ENCODE measurements at regions not wholly inside any gene's neighbourhood (a gene's known extent, or its start where the extent isn't known, plus 50 kb on each side); places are given as distances from the start of the nearest gene placed in this dataset.

GRCh38 chr15:69673291-69673881 lies 220.8 kb downstream of the RPLP1 start:
- Histone ChIP-seq H2BK120ac (ENCODE audit: low read depth, low read length) (no peak overlapping the region), H3K14ac (replicated peaks; ENCODE audit: low read depth, low read length) (no peak overlapping the region), H3K23ac (ENCODE audit: low read depth, low read length) (no peak overlapping the region), H3K36me3 (ENCODE audit: control insufficient read depth, insufficient read depth, low read length) (no peaks in the 10 kb centered on the region), H3K79me1 (ENCODE audit: low read depth in 1 of 2, low read length in 2 of 2) (no peaks in the 10 kb centered on the region), H3K56ac (ENCODE audit: extremely low read depth, insufficient read depth, low read length) (no peak overlapping the region), H3K9me1 (ENCODE audit: insufficient read depth, low read length) (no peaks in the 10 kb centered on the region), H4K91ac (ENCODE audit: insufficient read depth, low read depth, low read length) (no peak overlapping the region), H2BK20ac (ENCODE audit: low read depth, low read length) (no peak overlapping the region), H3K27me3 (ENCODE audit: control insufficient read depth, insufficient read depth, low read length) (peaks cover 75% of the 10 kb centered on the region), H2AK9ac (replicated peaks; ENCODE audit: low read depth, low read length, poor library complexity) (no peak overlapping the region), H3K4me2 (ENCODE audit: low read depth, low read length) (no peak overlapping the region), H3K18ac (ENCODE audit: low read depth, low read length) (no peak overlapping the region), H4K8ac (ENCODE audit: low read depth in 2 of 2, low read length in 2 of 2) (no peak overlapping the region), H3K4me1 (ENCODE audit: control insufficient read depth, insufficient read depth, low read length) (no peaks in the 10 kb centered on the region), H2BK15ac (ENCODE audit: low read depth, low read length) (no peak overlapping the region), H3K4me3 (ENCODE audit: insufficient read depth, low read depth, low read length) (no peak overlapping the region), H3K4ac (ENCODE audit: low read depth, low read length) (no peak overlapping the region), H2BK5ac (ENCODE audit: low read depth, low read length, poor library complexity, severe bottlenecking) (no peak overlapping the region), H4K20me1 (ENCODE audit: insufficient read depth, low read length) (no peaks in the 10 kb centered on the region), H3K27ac (ENCODE audit: insufficient read depth, low read length) (no peak overlapping the region), H2AFZ (replicated peaks; ENCODE audit: low read length, poor library complexity) (no peak overlapping the region), H2AK5ac (ENCODE audit: low read depth, low read length) (no peak overlapping the region), H3K9ac (ENCODE audit: low read depth, low read length) (no peak overlapping the region), H4K5ac (ENCODE audit: low read depth, low read length) (no peak overlapping the region), H3K9me3 (ENCODE audit: control insufficient read depth, insufficient read depth, low read length) (no peaks in the 10 kb centered on the region; the same call in 1 of the 2 replicates)
- intact Hi-C loops (cut with micrococcal nuclease), result no loop called here
- no TSS peak for BruUV-seq (replicated peaks)
- CTCF ChIA-PET, result no interaction called here
- no peak for DNase-seq
- no peak for TF ChIP-seq USF2 (IDR thresholded peaks at IDR 0.05; ENCODE audit: low read depth, low read length)
- TF ChIP-seq MAFK (IDR thresholded peaks at IDR 0.05; ENCODE audit: low read depth, low read length), result peak; percentile 92
- ATAC-seq (ENCODE audit: low read depth), result no peak
- dilution Hi-C loops (cut with HindIII; ENCODE audit: low sequenced_read_pairs, unreplicated experiment), result no loop called here
- WGBS, 2 experiments (ENCODE audit: extremely low coverage in 2 of 2, insufficient read length in 1 of 2), result no CpG with 5 or more reads among the region's 11 CpGs
- in situ Hi-C loops (cut with MboI; ENCODE audit: low sequenced_read_pairs), result no loop called here
- POLR2A ChIA-PET (ENCODE audit: unreplicated experiment), result no interaction called here
